ENCODE measurements at regions not wholly inside any gene's neighbourhood (a gene's known extent, or its start where the extent isn't known, plus 50 kb on each side); places are given as distances from the start of the nearest gene placed in this dataset.

- Histone ChIP-seq H3K9me3 (no peaks in the 10 kb centered on the region), H3K36me3 (ENCODE audit: control insufficient read depth, insufficient read depth, low read length) (no peaks in the 10 kb centered on the region), H3K4me3 (ENCODE audit: low read depth, low read length) (no peak overlapping the region), H3K27me3 (replicated peaks; ENCODE audit: control insufficient read depth, insufficient read depth, low read length) (no peaks in the 10 kb centered on the region), H3K4me1 (no peaks in the 10 kb centered on the region)
- Mint-ChIP-seq H3K4me3 (ENCODE audit: unreplicated experiment) (no peak overlapping the region), H3K27ac (ENCODE audit: unreplicated experiment) (no peak overlapping the region), H3K36me3 (ENCODE audit: insufficient read depth, unreplicated experiment) (no peaks in the 10 kb centered on the region), H3K27me3 (ENCODE audit: insufficient read depth, unreplicated experiment) (peaks cover 8% of the 10 kb centered on the region), H3K9me3 (ENCODE audit: unreplicated experiment) (no peaks in the 10 kb centered on the region), H3K4me1 (ENCODE audit: low read depth, unreplicated experiment) (no peaks in the 10 kb centered on the region)
- DNase-seq: no peak
- TF ChIP-seq, protein P1, sequence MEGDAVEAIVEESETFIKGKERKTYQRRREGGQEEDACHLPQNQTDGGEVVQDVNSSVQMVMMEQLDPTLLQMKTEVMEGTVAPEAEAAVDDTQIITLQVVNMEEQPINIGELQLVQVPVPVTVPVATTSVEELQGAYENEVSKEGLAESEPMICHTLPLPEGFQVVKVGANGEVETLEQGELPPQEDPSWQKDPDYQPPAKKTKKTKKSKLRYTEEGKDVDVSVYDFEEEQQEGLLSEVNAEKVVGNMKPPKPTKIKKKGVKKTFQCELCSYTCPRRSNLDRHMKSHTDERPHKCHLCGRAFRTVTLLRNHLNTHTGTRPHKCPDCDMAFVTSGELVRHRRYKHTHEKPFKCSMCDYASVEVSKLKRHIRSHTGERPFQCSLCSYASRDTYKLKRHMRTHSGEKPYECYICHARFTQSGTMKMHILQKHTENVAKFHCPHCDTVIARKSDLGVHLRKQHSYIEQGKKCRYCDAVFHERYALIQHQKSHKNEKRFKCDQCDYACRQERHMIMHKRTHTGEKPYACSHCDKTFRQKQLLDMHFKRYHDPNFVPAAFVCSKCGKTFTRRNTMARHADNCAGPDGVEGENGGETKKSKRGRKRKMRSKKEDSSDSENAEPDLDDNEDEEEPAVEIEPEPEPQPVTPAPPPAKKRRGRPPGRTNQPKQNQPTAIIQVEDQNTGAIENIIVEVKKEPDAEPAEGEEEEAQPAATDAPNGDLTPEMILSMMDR (IDR thresholded peaks at IDR 0.05; ENCODE audit: insufficient read depth in 1 of 2, low read depth in 1 of 2, low read length in 1 of 2, severe bottlenecking in 1 of 2, unreplicated experiment in 1 of 2): no peak
- ChIA-PET POLR2A (no interaction called here), CTCF (no interaction called here)
- intact Hi-C loops (cut with micrococcal nuclease; ENCODE audit: unreplicated experiment): no loop called here
- BruUV-seq (replicated peaks): no TSS peak
These were observed 256.4 kb downstream of the C1orf94 start for GRCh38 chr1:34433099-34433498.

GRCh38 chr1:34436836-34437235 is 260.1 kb downstream of the C1orf94 start:
- H3K4me1 Mint-ChIP-seq (ENCODE audit: low read depth, unreplicated experiment): no peaks in the 10 kb centered on the region
- H3K36me3 ChIP-seq (ENCODE audit: control insufficient read depth, insufficient read depth, low read length): no peaks in the 10 kb centered on the region
- POLR2A ChIA-PET: no interaction called here
- BruUV-seq (replicated peaks): no TSS peak
- H3K27me3 Mint-ChIP-seq (ENCODE audit: insufficient read depth, unreplicated experiment): peaks cover 15% of the 10 kb centered on the region
- H3K36me3 Mint-ChIP-seq (ENCODE audit: insufficient read depth, unreplicated experiment): no peaks in the 10 kb centered on the region
- H3K27me3 ChIP-seq (replicated peaks; ENCODE audit: control insufficient read depth, insufficient read depth, low read length): no peaks in the 10 kb centered on the region
- no peak for DNase-seq
- no peaks in the 10 kb centered on the region for H3K9me3 ChIP-seq
- CTCF ChIA-PET: no interaction called here
- no peak overlapping the region for H3K4me3 Mint-ChIP-seq (ENCODE audit: unreplicated experiment)
- intact Hi-C loops (cut with micrococcal nuclease; ENCODE audit: unreplicated experiment): no loop called here
- H3K4me1 ChIP-seq: no peaks in the 10 kb centered on the region
- no peak overlapping the region for H3K4me3 ChIP-seq (ENCODE audit: low read depth, low read length)
- no peak overlapping the region for H3K27ac Mint-ChIP-seq (ENCODE audit: unreplicated experiment)
- TF ChIP-seq, protein P1 (IDR thresholded peaks at IDR 0.05; ENCODE audit: insufficient read depth in 1 of 2, low read depth in 1 of 2, low read length in 1 of 2, severe bottlenecking in 1 of 2, unreplicated experiment in 1 of 2): no peak
- no peaks in the 10 kb centered on the region for H3K9me3 Mint-ChIP-seq (ENCODE audit: unreplicated experiment)

- Histone ChIP-seq H3K4me1 (no peaks in the 10 kb centered on the region), H3K27me3 (replicated peaks; ENCODE audit: control insufficient read depth, insufficient read depth, low read length) (no peaks in the 10 kb centered on the region), H3K9me3 (no peaks in the 10 kb centered on the region), H3K36me3 (ENCODE audit: control insufficient read depth, insufficient read depth, low read length) (no peaks in the 10 kb centered on the region), H3K4me3 (ENCODE audit: low read depth, low read length) (no peak overlapping the region)
- CTCF ChIA-PET: no interaction called here
- TF ChIP-seq, protein P1 (IDR thresholded peaks at IDR 0.05; ENCODE audit: insufficient read depth in 1 of 2, low read depth in 1 of 2, low read length in 1 of 2, severe bottlenecking in 1 of 2, unreplicated experiment in 1 of 2): no peak
- intact Hi-C loops (cut with micrococcal nuclease; ENCODE audit: unreplicated experiment): no loop called here
- Mint-ChIP-seq H3K9me3 (ENCODE audit: unreplicated experiment) (no peaks in the 10 kb centered on the region), H3K27me3 (ENCODE audit: insufficient read depth, unreplicated experiment) (peaks cover 7% of the 10 kb centered on the region), H3K27ac (ENCODE audit: unreplicated experiment) (no peak overlapping the region), H3K4me1 (ENCODE audit: low read depth, unreplicated experiment) (no peaks in the 10 kb centered on the region), H3K4me3 (ENCODE audit: unreplicated experiment) (no peak overlapping the region), H3K36me3 (ENCODE audit: insufficient read depth, unreplicated experiment) (no peaks in the 10 kb centered on the region)
- POLR2A ChIA-PET: no interaction called here
- no peak for DNase-seq
- BruUV-seq (replicated peaks): no TSS peak
These were observed 264.8 kb downstream of the C1orf94 start for GRCh38 chr1:34441259-34442069.
